K562 (cell line): ENCODE measurements at regions not wholly inside any gene's neighbourhood (a gene's known extent, or its start where the extent isn't known, plus 50 kb on each side); places are given as distances from the start of the nearest gene placed in this dataset.

Experiments
- CBX8 ChIP-seq: fragments of 200-600 bp; sonication (generic); IDR thresholded peaks from 2 replicates; pipeline ENCODE4 v1.6.1; 2012; ENCODE audit warnings: borderline replicate concordance, mixed run types, low read depth, mild to moderate bottlenecking, moderate library complexity, mixed read lengths, low read length, control low read depth, inconsistent platforms; ENCODE audit not compliant: poor library complexity, severe bottlenecking; ENCODE audit errors: extremely low read depth
- CEBPG ChIP-seq, 3 experiments: fragments of 200-800 bp in 1 of 3; sonication (Bioruptor generic) in 1 of 3; sonication (generic) in 1 of 3; formaldehyde crosslinking in 1 of 3; IDR thresholded peaks in 2 of 3; conservative IDR thresholded peaks in 1 of 3; 2 replicates each; pipeline versions ENCODE4 v1.6.1 to v1.8.0; 2016 to 2022; ENCODE audit warnings: missing compliant biosample characterization in 2 of 3, missing genetic modification characterization in 2 of 3, mild to moderate bottlenecking in 1 of 3, missing genetic modification reagents in 1 of 3
- KDM2B ChIP-seq: fragments of 250-450 bp; sonication (Bioruptor Pico); IDR thresholded peaks from 2 replicates; pipeline ENCODE4 v1.8.0; 2021; ENCODE audit warnings: mild to moderate bottlenecking, moderate library complexity
- NR2F6 ChIP-seq: fragments of 450-650 bp; formaldehyde crosslinking; IDR thresholded peaks from 2 replicates; pipeline ENCODE4 v1.4.0; 2020; ENCODE audit warnings: mild to moderate bottlenecking
- POLR2G ChIP-seq: fragments of 200-400 bp; formaldehyde crosslinking; IDR thresholded peaks from 2 replicates; pipeline ENCODE4 v1.6.1; 2017; ENCODE audit warnings: low read depth, mild to moderate bottlenecking, antibody characterized with exemption, low read length, moderate library complexity
- STAG1 ChIP-seq: sonication (generic); formaldehyde crosslinking; IDR thresholded peaks from 2 replicates; pipeline ENCODE4 v1.5.0; 2020; ENCODE audit warnings: missing genetic modification reagents, borderline replicate concordance
- TF ChIP-seq, protein P1 (sequence below), 2 experiments: fragments of 450-650 bp in 1 of 2; sonication (generic) in 1 of 2; formaldehyde crosslinking in 1 of 2; IDR thresholded peaks; 2 replicates each; pipeline versions ENCODE4 v1.7.1 to v1.9.0; 2016 to 2022; ENCODE audit warnings: inconsistent platforms in 1 of 2, mild to moderate bottlenecking in 1 of 2, missing genetic modification reagents in 1 of 2
- TF ChIP-seq, protein P2 (sequence below): fragments of 450-650 bp; formaldehyde crosslinking; IDR thresholded peaks from 2 replicates; pipeline ENCODE4 v1.4.0; 2022; ENCODE audit warnings: mild to moderate bottlenecking, moderate library complexity
- TF ChIP-seq, protein P3 (sequence below): sonication (generic); formaldehyde crosslinking; IDR thresholded peaks from 2 replicates; pipeline ENCODE4 v1.9.0; 2022; ENCODE audit warnings: mild to moderate bottlenecking, missing genetic modification reagents
- TF ChIP-seq, protein P4 (sequence below): fragments of 450-650 bp; formaldehyde crosslinking; IDR thresholded peaks from 2 replicates; pipeline ENCODE4 v1.4.0; 2020; ENCODE audit warnings: mild to moderate bottlenecking, moderate library complexity
- TF ChIP-seq, protein P5 (sequence below): sonication (generic); formaldehyde crosslinking; IDR thresholded peaks from 2 replicates; pipeline ENCODE4 v1.8.0; 2022; ENCODE audit warnings: missing genetic modification reagents, mild to moderate bottlenecking, moderate library complexity, borderline replicate concordance

DNA sequence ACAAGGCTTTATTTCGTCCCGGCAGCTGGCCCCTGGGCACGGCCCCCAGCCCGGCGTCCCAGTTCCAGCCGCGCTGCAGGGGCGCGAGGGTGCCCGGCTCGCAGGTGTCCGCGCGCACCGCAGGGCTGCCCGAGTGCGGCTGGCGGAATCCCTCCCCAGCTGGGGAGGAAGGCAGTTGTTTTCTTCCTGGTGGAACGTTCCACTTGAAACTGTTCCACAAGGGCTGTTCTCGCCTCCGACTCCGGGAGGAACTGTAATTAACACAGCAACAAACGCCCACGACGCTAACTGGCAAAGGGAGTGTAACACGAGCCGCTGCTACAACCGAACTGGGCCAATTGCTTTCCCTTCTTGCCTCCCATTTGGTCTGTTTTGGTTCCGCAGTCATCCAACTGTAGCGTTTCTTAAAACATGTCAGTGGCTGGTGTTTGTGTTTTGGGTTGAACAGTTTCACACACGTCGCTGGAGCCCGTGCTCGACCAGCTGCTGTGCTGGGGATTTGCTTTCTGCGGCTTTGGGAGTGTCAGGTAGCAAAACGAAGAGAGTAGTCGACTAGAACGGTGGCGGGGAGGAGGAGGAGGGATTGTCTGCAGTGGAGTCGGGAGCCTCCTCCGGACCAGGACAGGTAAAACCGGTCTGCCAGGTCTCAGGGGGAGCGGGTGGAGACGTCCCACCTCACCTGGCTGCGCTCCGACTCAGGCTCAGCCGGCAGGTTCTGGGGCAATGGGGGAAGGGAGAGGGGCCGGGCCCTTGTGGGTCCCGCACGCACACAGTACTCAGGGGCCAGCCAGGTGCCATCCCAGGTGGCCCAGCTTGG lies 131.6 kb upstream of the NIPBL start (continued):
- TF ChIP-seq, protein P1, sequence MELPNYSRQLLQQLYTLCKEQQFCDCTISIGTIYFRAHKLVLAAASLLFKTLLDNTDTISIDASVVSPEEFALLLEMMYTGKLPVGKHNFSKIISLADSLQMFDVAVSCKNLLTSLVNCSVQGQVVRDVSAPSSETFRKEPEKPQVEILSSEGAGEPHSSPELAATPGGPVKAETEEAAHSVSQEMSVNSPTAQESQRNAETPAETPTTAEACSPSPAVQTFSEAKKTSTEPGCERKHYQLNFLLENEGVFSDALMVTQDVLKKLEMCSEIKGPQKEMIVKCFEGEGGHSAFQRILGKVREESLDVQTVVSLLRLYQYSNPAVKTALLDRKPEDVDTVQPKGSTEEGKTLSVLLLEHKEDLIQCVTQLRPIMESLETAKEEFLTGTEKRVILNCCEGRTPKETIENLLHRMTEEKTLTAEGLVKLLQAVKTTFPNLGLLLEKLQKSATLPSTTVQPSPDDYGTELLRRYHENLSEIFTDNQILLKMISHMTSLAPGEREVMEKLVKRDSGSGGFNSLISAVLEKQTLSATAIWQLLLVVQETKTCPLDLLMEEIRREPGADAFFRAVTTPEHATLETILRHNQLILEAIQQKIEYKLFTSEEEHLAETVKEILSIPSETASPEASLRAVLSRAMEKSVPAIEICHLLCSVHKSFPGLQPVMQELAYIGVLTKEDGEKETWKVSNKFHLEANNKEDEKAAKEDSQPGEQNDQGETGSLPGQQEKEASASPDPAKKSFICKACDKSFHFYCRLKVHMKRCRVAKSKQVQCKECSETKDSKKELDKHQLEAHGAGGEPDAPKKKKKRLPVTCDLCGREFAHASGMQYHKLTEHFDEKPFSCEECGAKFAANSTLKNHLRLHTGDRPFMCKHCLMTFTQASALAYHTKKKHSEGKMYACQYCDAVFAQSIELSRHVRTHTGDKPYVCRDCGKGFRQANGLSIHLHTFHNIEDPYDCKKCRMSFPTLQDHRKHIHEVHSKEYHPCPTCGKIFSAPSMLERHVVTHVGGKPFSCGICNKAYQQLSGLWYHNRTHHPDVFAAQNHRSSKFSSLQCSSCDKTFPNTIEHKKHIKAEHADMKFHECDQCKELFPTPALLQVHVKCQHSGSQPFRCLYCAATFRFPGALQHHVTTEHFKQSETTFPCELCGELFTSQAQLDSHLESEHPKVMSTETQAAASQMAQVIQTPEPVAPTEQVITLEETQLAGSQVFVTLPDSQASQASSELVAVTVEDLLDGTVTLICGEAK (IDR thresholded peaks at IDR 0.05): peak; percentile 41; the same call in 1 of the 2 replicates
- TF ChIP-seq, protein P1 (CRISPR knock-in tag; IDR thresholded peaks at IDR 0.05): no peak
- TF ChIP-seq STAG1 (0 out of 2 replicates have a peak, but pooled peaks have one; percentile 8), CEBPG (CRISPR knock-in tag; IDR thresholded peaks at IDR 0.05) (no peak), CEBPG (tag; conservative IDR thresholded peaks at IDR 0.05 in 1 of 2, IDR thresholded peaks at IDR 0.05 in 1 of 2) (no peak), NR2F6 (CRISPR knock-in tag) (0 out of 2 replicates have a peak, but pooled peaks have one; percentile 28), CBX8 (no peak), KDM2B (CRISPR knock-in tag) (peak; percentile 79; the same call in 1 of the 2 replicates), POLR2G (peak; percentile 67)
- TF ChIP-seq, protein P2, sequence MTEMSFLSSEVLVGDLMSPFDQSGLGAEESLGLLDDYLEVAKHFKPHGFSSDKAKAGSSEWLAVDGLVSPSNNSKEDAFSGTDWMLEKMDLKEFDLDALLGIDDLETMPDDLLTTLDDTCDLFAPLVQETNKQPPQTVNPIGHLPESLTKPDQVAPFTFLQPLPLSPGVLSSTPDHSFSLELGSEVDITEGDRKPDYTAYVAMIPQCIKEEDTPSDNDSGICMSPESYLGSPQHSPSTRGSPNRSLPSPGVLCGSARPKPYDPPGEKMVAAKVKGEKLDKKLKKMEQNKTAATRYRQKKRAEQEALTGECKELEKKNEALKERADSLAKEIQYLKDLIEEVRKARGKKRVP: 0 out of 2 replicates have a peak, but pooled peaks have one; percentile 34
- TF ChIP-seq, protein P3, sequence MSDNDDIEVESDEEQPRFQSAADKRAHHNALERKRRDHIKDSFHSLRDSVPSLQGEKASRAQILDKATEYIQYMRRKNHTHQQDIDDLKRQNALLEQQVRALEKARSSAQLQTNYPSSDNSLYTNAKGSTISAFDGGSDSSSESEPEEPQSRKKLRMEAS: 0 out of 2 replicates have a peak, but pooled peaks have one; percentile 28
- TF ChIP-seq, protein P4, sequence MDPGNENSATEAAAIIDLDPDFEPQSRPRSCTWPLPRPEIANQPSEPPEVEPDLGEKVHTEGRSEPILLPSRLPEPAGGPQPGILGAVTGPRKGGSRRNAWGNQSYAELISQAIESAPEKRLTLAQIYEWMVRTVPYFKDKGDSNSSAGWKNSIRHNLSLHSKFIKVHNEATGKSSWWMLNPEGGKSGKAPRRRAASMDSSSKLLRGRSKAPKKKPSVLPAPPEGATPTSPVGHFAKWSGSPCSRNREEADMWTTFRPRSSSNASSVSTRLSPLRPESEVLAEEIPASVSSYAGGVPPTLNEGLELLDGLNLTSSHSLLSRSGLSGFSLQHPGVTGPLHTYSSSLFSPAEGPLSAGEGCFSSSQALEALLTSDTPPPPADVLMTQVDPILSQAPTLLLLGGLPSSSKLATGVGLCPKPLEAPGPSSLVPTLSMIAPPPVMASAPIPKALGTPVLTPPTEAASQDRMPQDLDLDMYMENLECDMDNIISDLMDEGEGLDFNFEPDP (CRISPR knock-in tag): 0 out of 2 replicates have a peak, but pooled peaks have one; percentile 21
- TF ChIP-seq, protein P5, sequence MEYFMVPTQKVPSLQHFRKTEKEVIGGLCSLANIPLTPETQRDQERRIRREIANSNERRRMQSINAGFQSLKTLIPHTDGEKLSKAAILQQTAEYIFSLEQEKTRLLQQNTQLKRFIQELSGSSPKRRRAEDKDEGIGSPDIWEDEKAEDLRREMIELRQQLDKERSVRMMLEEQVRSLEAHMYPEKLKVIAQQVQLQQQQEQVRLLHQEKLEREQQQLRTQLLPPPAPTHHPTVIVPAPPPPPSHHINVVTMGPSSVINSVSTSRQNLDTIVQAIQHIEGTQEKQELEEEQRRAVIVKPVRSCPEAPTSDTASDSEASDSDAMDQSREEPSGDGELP (CRISPR knock-in tag): peak; percentile 59
